Pulmonary artery endothelial cell (primary cell): ENCODE measurements at regions not wholly inside any gene's neighbourhood (a gene's known extent, or its start where the extent isn't known, plus 50 kb on each side); places are given as distances from the start of the nearest gene placed in this dataset.
"Not testable (repeated sequence)": the region's sequence is repeated elsewhere in the genome, so short reads cannot be mapped to it uniquely, and the experiment has no call there.

ENCODE experiments used
- DNase-seq: peaks from one replicate; pipeline ENCODE4 v3.0.0-alpha.2; 2011; ENCODE audit warnings: low read depth, low spot score

DNA sequence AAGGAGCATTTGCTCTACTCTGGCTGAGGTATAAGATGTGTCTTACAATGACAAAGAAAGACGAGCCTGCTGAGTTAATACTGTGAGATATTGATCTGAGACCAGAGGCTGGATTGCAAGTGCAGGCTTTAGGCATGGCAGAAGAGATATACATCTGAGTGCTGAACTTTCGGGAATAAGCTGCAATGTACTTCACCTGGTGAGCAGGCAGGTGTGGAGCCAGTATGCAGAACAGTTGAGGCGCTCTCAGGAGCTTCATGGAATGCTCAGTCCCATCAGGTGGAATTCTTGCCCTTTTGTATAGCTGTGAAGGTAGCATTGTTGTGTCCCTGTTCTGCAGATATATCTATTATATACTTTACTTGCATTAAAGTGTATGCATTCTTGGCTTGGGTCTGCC, 179.3 kb upstream of the RIMS1 start:
- no peak for DNase-seq

DNA sequence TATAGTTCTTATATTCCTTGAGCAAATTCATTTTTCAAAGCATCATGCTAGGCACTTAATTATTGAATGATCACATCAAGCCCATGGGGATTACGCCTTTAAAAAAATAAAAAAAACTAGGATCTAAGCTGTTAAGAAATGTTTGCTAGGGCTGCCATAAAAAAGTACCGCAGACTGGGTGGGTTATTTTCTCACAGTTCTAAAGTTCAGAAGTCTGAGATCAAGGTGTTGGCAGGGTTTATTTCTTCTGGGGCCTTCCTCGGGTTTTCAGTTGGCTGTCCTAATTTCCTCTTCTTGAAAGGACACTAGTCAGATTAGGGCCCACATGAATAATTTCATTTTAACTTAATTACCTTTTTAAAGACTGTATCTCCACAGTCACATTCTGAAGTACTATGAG, 165.6 kb upstream of the RIMS1 start:
- no peak for DNase-seq

DNA sequence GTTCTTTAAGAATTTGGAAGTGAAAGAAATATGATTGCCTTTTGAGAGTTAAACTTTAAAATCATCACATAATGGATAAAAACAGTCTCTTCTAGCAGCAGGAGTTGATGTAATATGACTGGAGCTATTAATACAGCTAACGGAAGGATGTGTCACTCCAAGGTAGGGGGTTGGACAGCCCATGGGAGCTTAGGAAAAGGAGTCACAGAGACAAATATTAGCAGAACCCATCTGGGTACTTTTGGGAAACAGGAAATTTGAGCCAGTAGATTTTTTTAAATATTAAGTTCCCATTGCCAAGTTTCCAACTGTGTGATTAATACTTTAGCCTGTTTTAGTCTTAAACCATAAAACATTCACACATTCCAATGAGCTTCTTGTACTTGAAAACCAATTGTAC, 164.7 kb upstream of the RIMS1 start:
- DNase-seq, result no peak

DNA sequence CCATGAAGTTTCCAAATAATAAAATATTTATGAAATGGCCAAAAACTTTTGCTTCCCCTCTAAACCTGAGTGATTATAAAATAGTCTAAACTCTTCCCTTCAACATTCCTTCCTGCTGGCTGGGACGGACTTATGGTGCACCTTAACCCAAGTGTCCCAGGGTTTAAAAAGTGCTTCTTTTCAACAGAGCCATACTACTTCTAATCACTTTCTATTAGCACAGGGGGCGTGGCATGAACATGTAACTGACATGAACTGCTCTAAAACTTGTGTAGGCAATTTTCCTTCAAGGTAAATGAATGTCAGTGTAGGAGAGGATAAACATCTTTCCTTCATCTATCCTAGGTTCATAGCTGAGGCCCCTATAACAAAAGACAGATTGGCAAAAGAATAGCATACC, 163.6 kb upstream of the RIMS1 start:
- DNase-seq, result no peak

DNA sequence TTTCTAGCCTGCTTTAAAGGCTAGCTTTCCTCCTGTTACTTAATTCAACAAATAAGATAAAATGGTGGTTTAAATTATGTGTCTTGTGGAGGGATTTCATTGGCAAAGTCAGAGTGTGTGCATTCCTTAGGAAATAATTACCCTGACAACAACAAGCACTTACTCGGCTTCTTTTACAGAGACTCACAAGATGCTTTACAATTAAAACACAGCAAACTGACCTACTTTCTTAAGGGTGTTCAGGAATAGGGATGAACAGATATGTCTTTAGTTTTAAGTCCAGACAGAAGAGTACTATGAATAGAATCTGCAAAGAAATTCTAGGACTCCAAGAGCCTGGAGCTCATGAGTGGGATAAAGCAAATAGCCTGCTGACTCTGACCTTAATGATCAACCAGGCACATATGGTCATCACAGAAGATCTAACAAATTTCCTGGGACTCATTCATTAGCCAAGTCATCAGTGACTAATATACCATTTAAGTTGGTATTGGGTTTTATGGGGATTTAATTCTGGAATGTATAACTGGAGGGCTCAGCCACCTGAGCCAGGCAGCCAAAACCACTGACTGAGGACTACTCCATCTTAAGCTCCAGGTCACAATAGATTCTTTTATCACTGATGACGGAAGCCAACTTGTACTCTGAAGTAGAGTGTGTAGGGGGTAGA, 161.8 kb upstream of the RIMS1 start:
- no peak for DNase-seq

- no peak for DNase-seq
Observed at GRCh38 chr6:71725126-71725470, 161.3 kb upstream of the RIMS1 start.

GRCh38 chr6:71726121-71726520, 160.2 kb upstream of the RIMS1 start:
- DNase-seq, result no peak

DNA sequence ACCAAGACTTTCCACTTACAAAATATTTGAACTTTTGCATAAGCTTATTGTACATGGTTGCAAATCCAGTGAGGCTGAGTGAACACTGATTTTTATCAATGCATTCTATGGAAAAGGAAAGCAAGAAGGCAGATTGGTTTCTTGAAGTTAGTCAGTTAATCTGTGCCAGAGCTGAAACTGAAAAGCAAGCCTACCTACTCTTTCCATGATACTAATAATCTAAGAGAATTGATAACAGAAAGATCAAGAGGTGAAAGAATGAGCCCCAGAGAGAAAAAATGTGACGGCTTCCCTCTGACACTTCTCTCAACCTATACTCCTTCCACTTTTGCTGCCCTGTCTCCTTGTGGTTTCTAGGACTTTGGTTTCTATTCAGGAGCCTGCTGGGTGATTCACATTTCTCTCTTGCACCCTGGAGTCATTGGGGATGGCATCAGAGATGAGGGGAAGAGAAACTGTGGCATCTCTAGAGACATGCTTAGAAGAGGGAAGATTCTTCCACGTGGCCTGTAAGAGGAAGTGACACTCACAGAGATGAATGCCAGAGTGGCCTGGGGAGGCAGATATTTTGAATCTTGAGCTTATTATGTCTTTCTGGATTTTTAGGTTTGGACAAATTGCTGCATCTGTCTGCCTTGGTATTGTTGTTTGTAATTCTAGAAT, 158.6 kb upstream of the RIMS1 start:
- no peak for DNase-seq

GRCh38 chr6:71730284-71730683, 156.1 kb upstream of the RIMS1 start:
- DNase-seq, result no peak

DNA sequence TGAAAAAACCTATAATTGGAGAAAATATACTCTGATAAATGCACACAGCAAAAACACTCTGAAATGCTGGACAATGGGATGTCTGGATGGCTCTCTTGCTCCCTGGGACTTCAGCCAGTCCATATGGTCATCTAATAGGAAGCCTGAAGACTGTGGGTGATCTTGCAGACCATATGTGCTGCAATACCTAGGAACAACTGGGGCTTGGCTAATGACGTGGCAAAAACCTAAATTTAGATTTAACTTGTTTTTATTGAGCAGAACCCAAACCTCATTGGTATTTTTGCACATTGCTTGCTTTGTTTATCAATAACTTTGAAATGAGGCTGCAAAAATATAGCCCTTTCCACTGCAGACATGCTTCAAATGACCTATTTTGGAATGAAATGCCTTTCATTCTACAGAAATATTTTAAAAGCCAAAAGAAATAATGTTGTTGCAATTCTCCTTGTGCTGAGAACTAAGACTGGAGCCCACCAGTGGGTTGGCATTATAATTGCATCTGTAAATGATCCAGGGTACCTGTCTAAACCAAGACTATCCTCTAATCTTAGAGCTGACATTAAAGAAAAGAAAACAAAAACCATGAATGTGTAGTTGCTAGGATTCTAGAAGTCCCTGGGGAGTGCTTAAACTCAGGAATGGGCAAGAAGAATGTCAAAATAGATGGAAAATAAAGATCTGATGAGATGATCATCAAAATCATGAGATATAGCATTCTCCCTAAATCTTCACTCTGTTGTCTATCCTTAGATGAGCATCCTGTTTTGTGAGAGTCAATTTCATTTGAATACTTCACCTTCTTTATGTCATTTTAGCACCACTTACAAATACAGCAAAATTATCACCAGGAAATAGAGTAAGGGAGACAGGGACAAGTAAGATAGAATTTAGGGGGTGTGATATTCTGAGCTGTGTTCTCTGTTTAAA, 152.1 kb upstream of the RIMS1 start:
- DNase-seq, result no peak

DNA sequence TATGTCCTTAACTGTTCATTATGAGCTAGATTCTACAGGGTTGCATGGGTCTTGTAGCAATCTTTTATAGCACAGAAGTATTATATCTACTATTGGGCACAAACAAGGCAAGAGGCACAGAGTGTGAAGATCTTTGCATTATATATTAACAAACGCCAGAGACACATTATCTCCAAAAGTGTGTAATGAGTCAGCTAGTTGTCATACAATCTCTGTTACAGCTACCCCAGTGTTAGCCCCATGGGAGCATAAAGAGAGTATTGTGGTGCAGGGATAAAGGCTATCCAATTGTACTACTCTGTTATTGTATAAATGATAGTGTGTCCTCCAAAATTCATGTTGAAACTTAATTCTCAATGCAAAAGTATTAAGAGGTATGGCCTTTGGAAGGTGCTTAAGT, 148.4 kb upstream of the RIMS1 start:
- DNase-seq, result no peak

- no peak for DNase-seq
Observed at GRCh38 chr6:71745525-71745924, 140.8 kb upstream of the RIMS1 start.

DNA sequence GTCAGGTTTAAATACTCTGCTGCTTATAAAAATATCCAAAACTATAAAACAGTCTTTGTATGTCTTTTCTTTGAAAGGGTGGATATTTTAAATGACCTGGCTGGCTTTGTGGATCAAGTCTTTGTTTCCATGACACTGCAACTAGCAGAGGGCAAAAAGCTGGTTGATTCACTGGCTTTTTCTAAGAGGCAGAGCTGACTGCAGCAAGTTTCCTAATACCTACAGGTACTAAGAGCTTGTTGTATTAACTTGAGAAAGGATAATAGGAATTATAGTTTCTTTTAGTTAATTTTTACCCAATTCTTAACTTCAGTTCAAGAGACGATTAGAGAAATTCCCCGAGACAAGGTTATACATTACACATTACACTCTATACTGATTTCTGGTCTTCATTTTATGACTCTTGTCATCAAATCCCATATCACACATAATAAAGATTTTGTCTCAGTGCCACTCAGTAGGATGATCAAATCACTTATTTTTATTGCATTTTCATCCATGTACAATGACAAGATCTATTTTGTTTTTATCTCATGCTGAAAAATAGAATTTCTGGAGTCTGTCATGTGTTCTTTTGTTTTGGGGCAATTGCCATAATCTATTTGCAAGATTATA, 120.1 kb upstream of the RIMS1 start:
- no peak for DNase-seq

DNA sequence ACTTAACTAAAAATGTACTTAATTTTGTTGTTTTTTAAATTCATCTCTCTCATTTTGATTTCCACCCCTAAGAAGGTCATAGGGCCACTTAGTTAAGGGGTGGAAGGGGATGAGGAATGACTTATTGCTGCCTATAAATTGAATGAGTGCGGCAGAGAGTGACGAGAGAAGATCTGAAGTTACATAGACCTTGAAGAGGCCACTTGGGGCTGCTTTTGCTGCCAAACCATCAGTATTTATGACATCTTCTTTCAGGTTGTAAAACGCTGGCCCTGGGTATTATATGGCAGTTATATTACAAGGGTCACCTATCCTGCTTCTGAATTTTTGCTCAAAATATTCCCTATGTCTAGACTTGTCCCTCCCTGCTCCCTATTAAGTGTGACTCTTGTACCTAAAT, 119.6 kb upstream of the RIMS1 start:
- DNase-seq, result no peak

- no peak for DNase-seq
Observed at GRCh38 chr6:71768356-71768755, 118.0 kb upstream of the RIMS1 start.

- DNase-seq, result no peak
Observed at GRCh38 chr6:71808865-71809264, 77.5 kb upstream of the RIMS1 start.

DNA sequence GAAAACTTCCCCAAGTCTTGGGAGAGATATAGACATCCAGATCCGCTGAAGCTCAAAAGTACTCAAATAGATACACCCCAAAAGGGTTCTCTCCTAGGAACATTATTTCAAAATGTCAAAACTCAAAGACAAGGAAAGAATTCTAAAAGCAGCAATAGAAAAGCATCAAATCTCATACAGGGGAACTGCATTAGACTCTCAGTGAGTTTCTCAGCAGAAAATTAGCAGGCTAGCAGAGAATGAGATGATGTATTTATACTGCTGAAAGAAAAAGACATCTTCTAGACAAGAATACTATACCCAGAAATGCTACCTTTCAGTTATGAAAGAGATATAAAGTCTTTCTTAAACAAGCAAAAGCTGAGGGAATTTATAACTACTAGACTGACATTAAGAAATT, 75.5 kb upstream of the RIMS1 start:
- no peak for DNase-seq

DNA sequence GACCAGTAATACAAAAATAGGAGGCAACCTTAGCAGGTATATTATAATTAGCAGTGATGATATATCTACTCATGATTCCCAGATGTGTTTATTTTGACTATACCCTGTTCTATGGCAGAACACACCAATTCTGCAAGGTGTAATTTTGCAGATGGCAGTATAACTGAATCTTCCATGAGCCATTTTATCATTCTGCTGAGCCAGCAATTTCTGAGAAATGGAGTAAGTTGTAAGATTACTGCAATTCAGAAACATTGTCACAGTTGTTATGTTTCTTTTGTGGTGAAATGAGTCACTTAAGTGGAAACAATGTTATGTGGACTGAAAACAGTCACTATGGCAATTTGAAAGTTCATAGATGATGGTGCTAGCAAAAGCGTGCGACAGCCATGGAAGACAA, 63.7 kb upstream of the RIMS1 start:
- DNase-seq, result no peak

DNA sequence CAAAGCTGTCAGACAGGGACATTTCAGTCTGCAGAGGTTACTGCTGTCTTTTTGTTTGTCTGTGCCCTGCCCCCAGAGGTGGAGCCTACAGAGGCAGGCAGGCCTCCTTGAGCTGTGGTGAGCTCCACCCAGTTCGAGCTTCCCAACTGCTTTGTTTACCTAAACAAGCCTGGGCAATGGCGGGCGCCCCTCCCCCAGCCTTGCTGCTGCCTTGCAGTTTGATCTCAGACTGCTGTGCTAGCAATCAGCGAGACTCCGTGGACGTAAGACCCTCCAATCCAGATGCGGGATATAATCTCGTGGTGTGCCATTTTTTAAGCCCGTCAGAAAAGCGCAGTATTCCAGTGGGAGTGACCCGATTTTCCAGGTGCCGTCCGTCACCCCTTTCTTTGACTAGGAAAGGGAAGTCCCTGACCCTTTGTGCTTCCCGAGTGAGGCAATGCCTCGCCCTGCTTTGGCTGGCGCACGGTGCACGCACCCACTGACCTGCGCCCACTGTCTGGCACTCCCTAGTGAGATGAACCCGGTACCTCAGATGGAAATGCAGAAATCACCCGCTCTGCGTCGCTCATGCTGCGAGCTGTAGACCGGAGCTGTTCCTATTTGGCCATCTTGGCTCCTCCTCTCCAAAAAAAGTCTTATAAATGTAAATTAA, 54.1 kb upstream of the RIMS1 start:
- not testable (repeated sequence) for DNase-seq
